Astrocyte (in vitro differentiated cells and primary cell): ENCODE measurements at regions not wholly inside any gene's neighbourhood (a gene's known extent, or its start where the extent isn't known, plus 50 kb on each side); places are given as distances from the start of the nearest gene placed in this dataset.

ENCODE experiments used
- EZH2 ChIP-seq: IDR thresholded peaks from 2 replicates; pipeline ENCODE4 v1.6.1; 2012; ENCODE audit warnings: mild to moderate bottlenecking, low read length, inconsistent platforms; ENCODE audit not compliant: insufficient read depth
- TF ChIP-seq, protein P1 (sequence below): IDR thresholded peaks from 2 replicates; pipeline ENCODE4 v1.5.1; 2011; ENCODE audit warnings: low read depth, mild to moderate bottlenecking, inconsistent platforms, low read length, moderate library complexity; ENCODE audit not compliant: insufficient read depth

DNA sequence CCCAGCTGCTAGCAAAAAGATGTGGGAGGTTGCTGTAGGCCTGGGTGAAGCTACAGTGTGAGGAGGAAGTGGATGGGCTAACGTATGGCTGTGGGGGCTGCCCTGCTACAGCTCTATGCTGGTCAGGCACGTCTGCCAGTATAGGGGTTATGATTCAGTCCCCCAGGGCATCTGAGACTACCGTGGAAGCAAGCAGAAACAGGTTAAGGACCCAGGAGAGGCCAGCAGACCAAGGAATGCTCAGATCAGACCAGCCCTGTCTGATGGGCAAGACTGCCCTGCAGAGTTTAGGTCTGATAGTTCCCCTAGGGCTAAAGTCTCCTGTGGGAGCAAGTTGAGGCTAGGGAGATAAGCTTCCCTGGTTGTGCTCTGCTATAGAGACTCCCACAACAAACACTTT lies 416.1 kb upstream of the CTNND2 start:
- TF ChIP-seq, protein P1, sequence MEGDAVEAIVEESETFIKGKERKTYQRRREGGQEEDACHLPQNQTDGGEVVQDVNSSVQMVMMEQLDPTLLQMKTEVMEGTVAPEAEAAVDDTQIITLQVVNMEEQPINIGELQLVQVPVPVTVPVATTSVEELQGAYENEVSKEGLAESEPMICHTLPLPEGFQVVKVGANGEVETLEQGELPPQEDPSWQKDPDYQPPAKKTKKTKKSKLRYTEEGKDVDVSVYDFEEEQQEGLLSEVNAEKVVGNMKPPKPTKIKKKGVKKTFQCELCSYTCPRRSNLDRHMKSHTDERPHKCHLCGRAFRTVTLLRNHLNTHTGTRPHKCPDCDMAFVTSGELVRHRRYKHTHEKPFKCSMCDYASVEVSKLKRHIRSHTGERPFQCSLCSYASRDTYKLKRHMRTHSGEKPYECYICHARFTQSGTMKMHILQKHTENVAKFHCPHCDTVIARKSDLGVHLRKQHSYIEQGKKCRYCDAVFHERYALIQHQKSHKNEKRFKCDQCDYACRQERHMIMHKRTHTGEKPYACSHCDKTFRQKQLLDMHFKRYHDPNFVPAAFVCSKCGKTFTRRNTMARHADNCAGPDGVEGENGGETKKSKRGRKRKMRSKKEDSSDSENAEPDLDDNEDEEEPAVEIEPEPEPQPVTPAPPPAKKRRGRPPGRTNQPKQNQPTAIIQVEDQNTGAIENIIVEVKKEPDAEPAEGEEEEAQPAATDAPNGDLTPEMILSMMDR = no peak
- no peak for TF ChIP-seq EZH2
